Fibroblast of mammary gland (primary cell): ENCODE measurements at regions not wholly inside any gene's neighbourhood (a gene's known extent, or its start where the extent isn't known, plus 50 kb on each side); places are given as distances from the start of the nearest gene placed in this dataset.
A peak's percentile ranks its signal among the peaks of the same experiment; 100 is the strongest.
"Not testable (repeated sequence)": the region's sequence is repeated elsewhere in the genome, so short reads cannot be mapped to it uniquely, and the experiment has no call there.

Experiments used
- DNase-seq: peaks from one replicate; pipeline ENCODE4 v3.0.0-alpha.2; 2010; ENCODE audit warnings: low read depth
- H3K4me3 ChIP-seq: 2 replicates; pipeline ENCODE4 v1.5.1; 2011; ENCODE audit warnings: low read depth, mild to moderate bottlenecking, low read length, moderate library complexity; ENCODE audit not compliant: control insufficient read depth
- TF ChIP-seq, protein P1 (sequence below): conservative IDR thresholded peaks from 2 replicates; pipeline ENCODE4 v1.5.1; 2011; ENCODE audit warnings: low read depth, low read length, inconsistent platforms; ENCODE audit not compliant: control insufficient read depth, insufficient read depth

DNA sequence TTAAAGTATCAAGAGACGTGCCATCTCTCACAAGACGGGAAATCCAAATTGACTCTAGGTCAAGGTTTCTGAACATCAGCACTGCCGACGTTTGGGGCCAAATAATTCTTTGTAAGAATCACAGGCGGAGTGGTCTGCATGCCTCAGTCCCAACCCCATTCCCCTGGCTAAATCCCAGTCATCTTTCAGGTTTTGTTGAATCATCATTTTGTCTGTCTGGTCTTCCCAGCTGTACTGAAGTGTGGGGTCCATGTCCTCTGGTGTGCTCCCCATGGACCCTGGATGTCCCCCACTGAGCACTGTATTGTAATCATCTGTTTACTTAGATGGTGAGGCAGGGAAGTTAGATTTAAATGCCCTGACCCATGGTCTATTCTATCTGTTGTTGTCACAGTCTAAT lies 103.6 kb upstream of the GALNT18 start:
- DNase-seq = no peak
- TF ChIP-seq, protein P1, sequence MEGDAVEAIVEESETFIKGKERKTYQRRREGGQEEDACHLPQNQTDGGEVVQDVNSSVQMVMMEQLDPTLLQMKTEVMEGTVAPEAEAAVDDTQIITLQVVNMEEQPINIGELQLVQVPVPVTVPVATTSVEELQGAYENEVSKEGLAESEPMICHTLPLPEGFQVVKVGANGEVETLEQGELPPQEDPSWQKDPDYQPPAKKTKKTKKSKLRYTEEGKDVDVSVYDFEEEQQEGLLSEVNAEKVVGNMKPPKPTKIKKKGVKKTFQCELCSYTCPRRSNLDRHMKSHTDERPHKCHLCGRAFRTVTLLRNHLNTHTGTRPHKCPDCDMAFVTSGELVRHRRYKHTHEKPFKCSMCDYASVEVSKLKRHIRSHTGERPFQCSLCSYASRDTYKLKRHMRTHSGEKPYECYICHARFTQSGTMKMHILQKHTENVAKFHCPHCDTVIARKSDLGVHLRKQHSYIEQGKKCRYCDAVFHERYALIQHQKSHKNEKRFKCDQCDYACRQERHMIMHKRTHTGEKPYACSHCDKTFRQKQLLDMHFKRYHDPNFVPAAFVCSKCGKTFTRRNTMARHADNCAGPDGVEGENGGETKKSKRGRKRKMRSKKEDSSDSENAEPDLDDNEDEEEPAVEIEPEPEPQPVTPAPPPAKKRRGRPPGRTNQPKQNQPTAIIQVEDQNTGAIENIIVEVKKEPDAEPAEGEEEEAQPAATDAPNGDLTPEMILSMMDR = no peak
- H3K4me3 ChIP-seq = no peak overlapping the region

DNA sequence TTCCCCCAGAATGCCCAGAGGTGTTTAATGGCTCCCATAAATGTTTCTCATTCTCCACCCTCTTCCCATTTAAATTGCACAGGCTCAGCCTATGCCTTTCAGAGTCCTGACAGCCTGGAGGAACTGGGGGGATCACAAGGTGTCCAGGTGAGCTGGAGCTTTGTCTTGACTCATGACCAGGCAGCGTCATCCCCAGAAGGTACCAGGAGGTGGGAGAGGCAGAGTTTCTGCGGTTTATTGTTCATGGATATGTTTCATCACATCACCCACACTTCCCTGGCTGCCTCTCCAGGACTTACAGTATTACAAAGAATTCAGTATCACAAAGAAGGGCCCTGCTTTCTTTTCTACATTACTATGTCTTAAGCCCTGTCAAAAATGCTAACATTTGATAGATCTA lies 103.2 kb upstream of the GALNT18 start:
- TF ChIP-seq, protein P1 = no peak
- DNase-seq = peak; percentile 6
- no peak overlapping the region for H3K4me3 ChIP-seq

DNA sequence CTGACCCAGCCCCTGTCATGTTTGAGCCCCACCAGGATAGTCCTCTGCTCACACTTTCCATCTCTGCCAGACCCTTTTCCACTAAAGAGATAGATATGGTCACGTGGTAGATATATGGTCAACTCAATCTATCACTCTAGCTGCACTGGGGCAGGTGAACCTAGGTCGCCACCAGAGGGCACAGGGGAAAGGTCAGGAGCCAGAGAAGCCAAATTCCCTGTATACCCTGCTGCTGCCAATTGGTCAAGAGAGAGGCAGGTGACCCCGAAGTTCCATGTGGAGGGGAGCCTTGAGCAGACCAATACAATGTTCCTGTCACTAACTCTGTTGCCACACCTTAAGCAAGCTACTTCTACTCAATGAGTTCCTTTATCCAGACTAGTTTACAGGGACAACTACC lies 101.1 kb upstream of the GALNT18 start:
- TF ChIP-seq, protein P1 = no peak
- DNase-seq = no peak
- H3K4me3 ChIP-seq = no peak overlapping the region

DNA sequence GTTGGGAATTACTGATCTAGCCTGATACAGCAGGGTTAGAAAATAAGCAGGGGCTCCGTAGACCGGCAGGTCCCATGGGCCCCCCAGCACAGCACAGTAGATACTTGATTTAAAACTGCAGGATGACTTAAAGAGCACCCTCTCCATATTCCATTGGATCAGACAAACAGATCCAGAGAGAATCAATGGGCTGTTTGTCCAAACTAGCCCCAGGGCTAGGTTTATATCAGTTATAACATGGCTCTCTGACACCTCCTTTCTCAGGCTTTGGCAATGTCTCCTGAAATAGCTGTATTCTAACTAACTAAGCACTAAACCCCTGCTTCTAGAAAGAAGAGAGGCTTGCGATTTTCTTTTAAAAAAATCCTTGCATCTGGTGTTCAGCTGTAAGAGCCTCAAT lies 100.4 kb upstream of the GALNT18 start:
- TF ChIP-seq, protein P1 = no peak
- H3K4me3 ChIP-seq = no peak overlapping the region
- DNase-seq = no peak

DNA sequence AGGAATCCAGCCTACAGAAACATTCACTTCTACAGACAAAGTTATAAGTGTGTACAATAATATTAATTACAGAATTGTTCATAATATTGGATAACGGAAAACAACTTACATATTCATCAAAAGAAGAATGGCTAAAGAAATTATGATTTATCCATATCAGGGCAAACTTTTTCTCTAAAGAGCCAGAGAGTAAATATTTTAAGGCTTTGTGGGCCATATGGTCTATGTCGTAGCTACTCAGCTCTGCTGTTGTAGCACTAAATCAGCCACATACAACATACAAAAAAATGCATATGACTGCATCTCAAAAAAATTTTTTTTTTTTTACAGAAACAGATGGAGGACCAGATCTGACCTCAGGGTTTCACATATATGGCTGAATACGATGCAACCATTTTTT lies 96.7 kb upstream of the GALNT18 start:
- TF ChIP-seq, protein P1 = no peak
- DNase-seq = no peak
- no peak overlapping the region for H3K4me3 ChIP-seq

DNA sequence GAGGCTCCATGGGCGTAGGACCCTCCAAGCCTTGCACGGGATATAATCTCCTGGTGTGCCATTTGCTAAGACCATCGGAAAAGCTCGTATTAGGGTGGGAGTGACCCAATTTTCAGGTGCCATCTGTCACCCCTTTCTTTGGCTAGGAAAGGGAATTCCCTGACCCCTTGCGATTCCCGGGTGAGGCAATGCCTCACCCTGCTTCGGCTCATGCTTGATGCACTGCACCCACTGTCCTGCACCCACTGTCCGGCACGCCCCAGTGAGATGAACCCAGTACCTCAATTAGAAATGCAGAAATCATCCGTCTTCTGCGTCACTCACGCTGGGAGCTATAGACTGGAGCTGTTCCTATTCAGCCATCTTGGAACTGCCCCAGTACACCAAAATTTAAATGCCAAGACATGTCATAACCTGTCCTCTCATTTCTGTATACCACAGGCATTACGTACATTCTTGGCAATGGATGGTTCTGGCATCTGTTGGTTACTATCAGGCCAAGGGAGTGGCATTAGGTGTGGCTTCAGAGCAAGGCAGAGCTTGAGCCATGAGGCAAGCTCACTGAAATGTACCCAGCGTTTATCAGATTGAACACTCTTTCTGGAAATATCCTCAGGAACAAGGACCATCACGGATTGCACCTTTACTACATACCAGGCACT lies 95.4 kb upstream of the GALNT18 start:
- no peak for DNase-seq
- no peak overlapping the region for H3K4me3 ChIP-seq
- TF ChIP-seq, protein P1 = no peak

DNA sequence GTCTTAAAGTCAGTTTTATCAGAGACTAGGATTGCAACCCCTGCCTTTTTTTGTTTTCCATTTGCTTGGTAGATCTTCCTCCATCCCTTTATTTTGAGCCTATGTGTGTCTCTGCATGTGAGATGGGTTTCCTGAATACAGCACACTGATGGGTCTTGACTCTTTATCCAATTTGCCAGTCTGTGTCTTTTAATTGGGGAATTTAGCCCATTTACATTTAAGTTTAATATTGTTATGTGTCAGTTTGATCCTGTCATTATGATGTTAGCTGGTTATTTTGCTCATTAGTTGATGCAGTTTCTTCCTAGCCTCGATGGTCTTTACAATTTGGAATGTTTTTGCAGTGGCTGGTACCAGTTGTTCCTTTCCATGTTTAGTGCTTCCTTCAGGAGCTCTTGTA lies 93.3 kb upstream of the GALNT18 start:
- not testable (repeated sequence) for H3K4me3 ChIP-seq, DNase-seq
